Cardiac muscle cell (in vitro differentiated cells and primary cell): ENCODE measurements at regions not wholly inside any gene's neighbourhood (a gene's known extent, or its start where the extent isn't known, plus 50 kb on each side); places are given as distances from the start of the nearest gene placed in this dataset.
"Not testable (repeated sequence)": the region's sequence is repeated elsewhere in the genome, so short reads cannot be mapped to it uniquely, and the experiment has no call there.

Experiments used
- DNase-seq, 2 donors: peaks; one replicate each; pipeline versions ENCODE4 v3.0.0 to v3.0.0-alpha.2; 2010 to 2017; ENCODE audit warnings: low read depth in 1 of 2, low spot score in 1 of 2
- H3K27ac ChIP-seq: fragments of 200-600 bp; sonication (generic); 2 replicates; pipeline ENCODE4 v1.5.1; 2016
- H3K27me3 ChIP-seq: fragments of 200-600 bp; sonication (generic); 2 replicates; pipeline ENCODE4 v1.6.0; 2016; ENCODE audit warnings: control low read depth
- H3K36me3 ChIP-seq: fragments of 200-600 bp; sonication (generic); 2 replicates; pipeline ENCODE4 v1.5.1; 2016; ENCODE audit warnings: control low read depth
- H3K4me1 ChIP-seq: fragments of 200-600 bp; sonication (generic); 2 replicates; pipeline ENCODE4 v1.8.1; 2017; ENCODE audit warnings: low read depth, mild to moderate bottlenecking, mixed run types
- H3K4me3 ChIP-seq: fragments of 200-600 bp; sonication (generic); 2 replicates; pipeline ENCODE4 v1.5.1; 2016; ENCODE audit warnings: mild to moderate bottlenecking
- H3K9me3 ChIP-seq: fragments of 200-600 bp; sonication (generic); 2 replicates; pipeline ENCODE4 v1.5.1; 2017; ENCODE audit warnings: low read depth, mild to moderate bottlenecking, control low read depth
- TF ChIP-seq, protein P1 (sequence below): IDR thresholded peaks from 2 replicates; pipeline ENCODE4 v1.5.1; 2012; ENCODE audit warnings: low read depth, mild to moderate bottlenecking, low read length

DNA sequence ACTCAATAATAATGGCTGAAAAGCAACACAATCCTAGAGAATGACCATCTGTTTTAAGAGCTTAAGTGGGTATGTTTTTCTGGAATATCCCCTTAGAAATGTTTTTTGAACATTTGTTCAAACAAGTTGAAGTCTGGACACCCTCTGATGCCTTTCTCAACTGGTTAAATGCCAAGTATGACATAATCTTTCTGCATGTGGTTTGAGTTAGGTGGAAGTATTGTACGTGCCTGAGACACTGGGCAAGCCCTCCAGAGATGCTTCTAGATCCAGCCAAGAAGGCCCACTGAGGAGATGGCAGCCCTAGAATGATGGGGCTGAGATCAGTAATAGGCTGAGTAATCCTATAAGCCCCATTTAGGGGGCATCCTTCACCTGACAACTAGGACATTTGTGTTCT is 493.1 kb downstream of the MAGEE1 start:
- no peak overlapping the region for H3K27ac ChIP-seq
- DNase-seq: no peak
- H3K4me1 ChIP-seq: no peaks in the 10 kb centered on the region
- no peaks in the 10 kb centered on the region for H3K9me3 ChIP-seq
- H3K27me3 ChIP-seq: no peaks in the 10 kb centered on the region
- H3K4me3 ChIP-seq: no peak overlapping the region
- TF ChIP-seq, protein P1, sequence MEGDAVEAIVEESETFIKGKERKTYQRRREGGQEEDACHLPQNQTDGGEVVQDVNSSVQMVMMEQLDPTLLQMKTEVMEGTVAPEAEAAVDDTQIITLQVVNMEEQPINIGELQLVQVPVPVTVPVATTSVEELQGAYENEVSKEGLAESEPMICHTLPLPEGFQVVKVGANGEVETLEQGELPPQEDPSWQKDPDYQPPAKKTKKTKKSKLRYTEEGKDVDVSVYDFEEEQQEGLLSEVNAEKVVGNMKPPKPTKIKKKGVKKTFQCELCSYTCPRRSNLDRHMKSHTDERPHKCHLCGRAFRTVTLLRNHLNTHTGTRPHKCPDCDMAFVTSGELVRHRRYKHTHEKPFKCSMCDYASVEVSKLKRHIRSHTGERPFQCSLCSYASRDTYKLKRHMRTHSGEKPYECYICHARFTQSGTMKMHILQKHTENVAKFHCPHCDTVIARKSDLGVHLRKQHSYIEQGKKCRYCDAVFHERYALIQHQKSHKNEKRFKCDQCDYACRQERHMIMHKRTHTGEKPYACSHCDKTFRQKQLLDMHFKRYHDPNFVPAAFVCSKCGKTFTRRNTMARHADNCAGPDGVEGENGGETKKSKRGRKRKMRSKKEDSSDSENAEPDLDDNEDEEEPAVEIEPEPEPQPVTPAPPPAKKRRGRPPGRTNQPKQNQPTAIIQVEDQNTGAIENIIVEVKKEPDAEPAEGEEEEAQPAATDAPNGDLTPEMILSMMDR: no peak
- H3K36me3 ChIP-seq: no peaks in the 10 kb centered on the region

DNA sequence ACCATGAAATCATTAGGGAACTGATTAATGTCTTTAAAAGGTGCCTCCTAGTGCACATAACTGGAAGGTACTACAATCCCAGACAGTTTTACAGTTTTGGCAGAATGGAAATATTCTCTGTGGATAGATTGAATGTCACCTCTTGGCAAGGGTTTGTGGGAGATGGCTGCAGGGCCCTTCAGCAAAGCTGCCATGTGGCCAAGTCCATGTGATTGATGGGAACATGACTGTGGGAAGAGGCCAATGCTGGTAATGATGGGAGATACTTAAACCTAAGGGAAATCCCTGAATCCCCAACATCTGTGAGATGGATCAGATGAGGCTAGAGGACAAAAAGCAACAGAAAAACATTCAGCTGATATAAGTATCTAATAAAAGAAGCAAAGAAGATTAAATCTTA is 493.7 kb downstream of the MAGEE1 start:
- DNase-seq: no peak
- H3K9me3 ChIP-seq: no peaks in the 10 kb centered on the region
- H3K36me3 ChIP-seq: no peaks in the 10 kb centered on the region
- no peaks in the 10 kb centered on the region for H3K27me3 ChIP-seq
- no peaks in the 10 kb centered on the region for H3K4me1 ChIP-seq
- no peak overlapping the region for H3K27ac ChIP-seq
- TF ChIP-seq, protein P1: no peak
- H3K4me3 ChIP-seq: no peak overlapping the region

DNA sequence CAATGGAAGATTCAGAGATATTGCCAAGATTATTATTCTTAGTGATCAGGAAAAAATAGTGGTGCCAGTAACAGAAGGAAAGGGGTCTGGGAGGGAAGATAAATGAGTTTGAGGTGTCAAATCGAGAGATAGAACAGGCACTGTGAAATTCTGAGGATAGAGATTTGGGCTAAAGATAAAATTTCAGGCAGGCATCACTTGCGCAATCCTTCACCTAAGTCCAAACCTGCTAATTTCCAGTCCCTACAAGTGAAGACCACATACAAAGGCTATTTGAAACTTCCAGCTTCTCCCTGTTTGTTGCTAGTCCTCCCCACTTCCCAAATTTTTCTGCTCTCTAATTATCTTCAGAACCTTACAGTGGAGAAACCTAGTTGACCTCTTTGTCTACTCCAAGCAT is 494.6 kb downstream of the MAGEE1 start:
- H3K36me3 ChIP-seq: no peaks in the 10 kb centered on the region
- no peaks in the 10 kb centered on the region for H3K4me1 ChIP-seq
- no peaks in the 10 kb centered on the region for H3K9me3 ChIP-seq
- H3K4me3 ChIP-seq: no peak overlapping the region
- H3K27ac ChIP-seq: no peak overlapping the region
- TF ChIP-seq, protein P1: no peak
- H3K27me3 ChIP-seq: no peaks in the 10 kb centered on the region
- no peak for DNase-seq

DNA sequence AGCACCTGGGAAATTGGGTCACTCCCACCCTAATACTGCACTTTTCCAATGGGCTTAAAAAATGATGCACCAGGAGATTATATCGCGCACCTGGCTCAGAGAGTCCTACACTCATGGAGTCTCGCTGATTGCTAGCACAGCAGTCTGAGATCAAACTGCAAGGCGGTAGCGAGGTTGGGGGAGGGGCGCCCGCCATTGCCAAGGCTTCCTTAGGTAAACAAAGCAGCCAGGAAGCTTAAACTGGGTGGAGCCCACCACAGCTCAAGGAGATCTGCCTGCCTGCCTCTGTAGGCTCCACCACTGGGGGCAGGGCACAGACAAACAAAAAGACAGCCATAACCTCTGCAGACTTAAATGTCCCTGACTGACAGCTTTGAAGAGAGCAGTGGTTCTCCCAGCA is 497.1 kb downstream of the MAGEE1 start:
- H3K9me3 ChIP-seq, DNase-seq, H3K4me1 ChIP-seq, H3K27me3 ChIP-seq, H3K4me3 ChIP-seq, H3K27ac ChIP-seq, H3K36me3 ChIP-seq: not testable (repeated sequence)

DNA sequence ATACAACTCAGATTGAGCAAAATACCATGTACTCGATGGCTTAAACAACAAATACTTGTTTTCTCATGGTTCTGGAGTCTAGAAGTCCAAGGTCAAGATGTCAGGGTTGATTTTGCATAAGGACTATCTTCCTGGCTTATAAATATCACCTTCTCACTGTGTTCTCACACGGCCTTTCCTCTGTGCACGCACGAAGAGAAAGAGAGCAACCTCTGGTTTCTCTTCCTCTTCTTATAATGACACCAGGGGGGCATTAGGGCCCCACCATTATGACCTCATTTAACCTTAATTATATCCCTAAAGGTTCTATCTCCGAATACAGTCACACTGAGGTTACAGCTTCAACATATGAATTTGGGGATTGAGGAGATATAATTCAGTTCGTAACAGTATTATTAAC is 504.0 kb downstream of the MAGEE1 start:
- Histone ChIP-seq H3K36me3 (no peaks in the 10 kb centered on the region), H3K27me3 (no peaks in the 10 kb centered on the region), H3K27ac (no peak overlapping the region), H3K4me1 (no peaks in the 10 kb centered on the region), H3K4me3 (no peak overlapping the region), H3K9me3 (no peaks in the 10 kb centered on the region)
- DNase-seq: no peak
- TF ChIP-seq, protein P1: no peak

DNA sequence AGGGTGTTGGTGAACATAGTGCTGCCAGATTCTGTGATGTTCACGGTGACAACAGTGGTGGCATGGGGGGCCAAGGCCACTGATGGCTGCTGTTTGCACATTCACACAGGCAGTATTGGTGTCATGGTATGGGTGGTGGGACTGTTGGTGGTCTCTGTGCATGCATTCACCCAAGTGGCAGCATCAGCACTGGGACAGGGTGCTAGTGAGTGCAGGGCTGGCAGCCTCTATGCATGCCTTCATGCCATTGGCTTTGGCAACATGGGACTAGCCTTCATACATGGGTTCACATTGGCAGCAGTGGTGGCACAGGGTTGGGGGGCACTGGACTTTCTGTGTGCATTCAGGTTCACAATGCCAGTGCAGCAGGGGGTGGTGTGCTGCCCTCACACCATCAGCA is 489.7 kb upstream of the FGF16 start:
- Histone ChIP-seq H3K9me3 (no peaks in the 10 kb centered on the region), H3K36me3 (no peaks in the 10 kb centered on the region), H3K27ac (no peak overlapping the region), H3K4me3 (no peak overlapping the region), H3K27me3 (no peaks in the 10 kb centered on the region), H3K4me1 (no peaks in the 10 kb centered on the region)
- DNase-seq: no peak
- TF ChIP-seq, protein P1: no peak
